HG03196 (cell line): ENCODE measurements at regions not wholly inside any gene's neighbourhood (a gene's known extent, or its start where the extent isn't known, plus 50 kb on each side); places are given as distances from the start of the nearest gene placed in this dataset.
"Not testable (repeated sequence)": the region's sequence is repeated elsewhere in the genome, so short reads cannot be mapped to it uniquely, and the experiment has no call there.

Experiments
- ATAC-seq: cut with Tn5 transposase; IDR thresholded peaks from one replicate; pipeline ENCODE4 v1.9.1; 2021; ENCODE audit not compliant: unreplicated experiment

DNA sequence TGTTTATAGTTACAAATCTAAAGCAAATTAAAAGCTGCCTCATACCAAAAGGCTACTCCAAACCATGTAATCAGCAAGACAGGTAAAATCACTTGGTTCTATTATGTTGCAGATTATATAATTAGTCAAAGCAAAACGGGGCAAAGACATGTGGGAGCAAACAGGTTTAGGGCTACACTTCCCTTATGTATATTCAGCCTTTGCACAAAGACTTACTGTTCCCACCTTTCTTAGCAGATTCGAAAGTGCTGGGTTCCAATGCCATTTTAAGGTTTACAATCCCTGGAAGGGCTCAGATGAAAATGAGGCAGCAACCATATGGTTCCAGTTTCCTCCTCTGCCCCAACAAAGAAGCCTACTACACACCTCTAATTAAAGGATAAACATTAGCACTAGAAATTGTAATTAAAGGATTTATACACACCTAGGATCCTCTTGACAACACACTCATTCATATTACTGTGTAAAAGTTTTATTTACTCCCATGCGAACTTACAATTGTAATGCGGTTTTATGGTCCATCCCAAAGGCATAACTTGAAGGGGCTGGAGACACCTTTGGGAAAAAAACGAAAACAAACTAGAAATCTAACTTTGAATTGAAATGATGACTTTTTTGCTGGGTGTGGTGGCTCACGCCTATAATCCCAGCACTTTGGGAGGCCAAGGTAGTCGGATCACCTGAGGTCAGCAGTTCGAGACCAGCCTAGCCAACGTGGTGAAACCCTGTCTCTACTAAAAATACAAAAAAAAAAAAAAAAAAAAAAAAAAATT is 117.3 kb upstream of the PKN2 start:
- ATAC-seq: no peak

DNA sequence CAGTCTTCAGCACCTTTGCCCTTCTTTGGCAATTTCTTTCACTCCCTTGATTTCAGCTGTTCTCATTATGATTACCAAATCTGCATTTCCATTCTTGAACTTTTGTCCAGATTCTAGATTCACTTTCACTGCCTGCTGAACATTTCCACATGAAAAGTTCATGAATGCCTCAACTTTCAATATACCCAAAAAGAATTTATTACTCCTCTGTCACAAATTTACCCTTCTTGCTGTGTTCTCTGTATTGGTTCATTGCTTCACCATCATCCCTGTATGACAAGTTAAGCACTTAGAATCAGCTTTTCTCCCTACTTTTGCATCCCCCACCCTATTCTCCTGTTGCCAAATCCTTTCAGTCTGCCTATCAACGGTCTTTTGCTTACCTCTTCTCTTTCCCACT is 112.6 kb upstream of the PKN2 start:
- ATAC-seq: no peak

DNA sequence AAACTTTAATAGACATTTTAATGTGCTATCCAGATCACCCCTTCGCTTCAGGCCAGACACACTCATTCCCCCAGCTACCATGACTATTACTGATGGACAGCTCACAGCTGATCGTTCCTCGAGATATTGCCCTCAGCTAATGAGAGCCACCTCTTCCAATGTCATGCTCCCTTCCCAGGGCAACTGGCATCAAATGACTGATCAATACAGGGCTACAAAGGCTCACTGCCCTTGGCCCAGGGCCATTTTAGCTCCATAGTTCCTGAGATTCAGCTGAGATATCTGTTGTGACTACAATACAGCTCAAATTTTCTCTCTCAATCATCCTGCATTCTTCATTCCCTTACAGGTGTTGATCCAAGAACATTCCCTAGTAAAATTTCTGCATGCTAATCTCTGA is 104.5 kb upstream of the PKN2 start:
- no peak for ATAC-seq

DNA sequence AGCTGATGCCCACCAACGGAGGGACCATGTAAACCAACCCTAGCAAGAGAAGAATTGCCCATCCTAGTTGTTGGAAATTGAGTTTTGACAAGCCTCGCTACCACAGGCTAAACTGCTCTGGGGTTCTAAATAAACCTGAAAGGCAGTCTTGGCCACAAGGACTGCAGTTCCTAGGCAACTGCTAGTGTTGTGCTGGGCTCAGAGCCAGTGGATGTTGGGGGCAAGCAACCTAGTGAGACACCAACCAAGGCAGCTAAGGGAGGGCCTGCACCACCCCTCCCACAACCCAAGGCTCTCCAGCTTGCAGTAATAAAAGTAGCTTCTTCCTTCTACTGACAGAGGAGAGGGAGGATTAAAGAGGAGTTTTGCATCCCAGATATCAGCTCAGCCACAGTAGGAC is 102.4 kb upstream of the PKN2 start:
- ATAC-seq: no peak

- ATAC-seq: no peak
Observed at GRCh38 chr1:88593358-88593757, 90.7 kb upstream of the PKN2 start.

GRCh38 chr1:88595355-88596002 is 88.6 kb upstream of the PKN2 start:
- ATAC-seq: no peak

GRCh38 chr1:88597973-88598372 is 86.1 kb upstream of the PKN2 start:
- ATAC-seq: not testable (repeated sequence)

GRCh38 chr1:88608139-88608943 is 75.7 kb upstream of the PKN2 start:
- ATAC-seq: no peak

DNA sequence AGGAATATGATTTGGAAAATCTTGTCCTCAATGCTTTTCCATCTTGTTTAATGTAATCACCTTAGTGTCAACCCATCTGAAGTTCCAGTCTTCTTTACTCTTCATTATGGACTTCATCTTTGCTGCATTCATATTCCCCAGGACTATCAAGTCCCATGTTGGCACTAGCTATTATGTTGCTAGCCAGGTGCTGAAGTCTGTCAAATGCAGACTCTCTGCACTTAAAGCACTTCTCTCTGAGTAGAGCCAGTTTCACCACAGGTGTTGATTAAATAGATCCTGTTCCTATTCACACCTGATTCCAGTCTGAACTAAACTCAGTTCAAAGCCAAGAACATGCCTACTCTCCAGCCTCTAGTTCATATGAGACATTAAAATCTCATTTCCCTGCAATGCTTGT is 75.0 kb upstream of the PKN2 start:
- ATAC-seq: no peak

- no peak for ATAC-seq
Observed at GRCh38 chr1:88610687-88611086, 73.4 kb upstream of the PKN2 start.

DNA sequence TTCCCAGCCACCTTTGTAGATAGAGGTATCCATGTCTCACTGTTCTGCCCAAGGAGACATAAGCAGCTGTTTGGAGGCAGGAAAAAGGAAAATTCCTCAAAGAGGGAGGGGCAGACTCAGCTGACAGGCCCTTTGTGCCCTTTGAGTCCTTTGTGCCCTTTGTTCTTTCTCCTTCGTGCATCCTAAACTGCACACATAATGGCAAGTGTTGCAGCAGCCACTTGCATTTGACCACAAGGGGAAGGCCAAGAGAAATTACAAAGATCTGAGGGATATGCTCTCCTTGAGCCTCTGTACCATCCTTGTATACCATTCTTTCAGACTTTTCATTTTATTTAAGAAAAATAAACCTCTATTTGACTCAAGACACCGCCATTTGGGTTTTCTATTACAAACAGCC is 71.8 kb upstream of the PKN2 start:
- ATAC-seq: no peak

DNA sequence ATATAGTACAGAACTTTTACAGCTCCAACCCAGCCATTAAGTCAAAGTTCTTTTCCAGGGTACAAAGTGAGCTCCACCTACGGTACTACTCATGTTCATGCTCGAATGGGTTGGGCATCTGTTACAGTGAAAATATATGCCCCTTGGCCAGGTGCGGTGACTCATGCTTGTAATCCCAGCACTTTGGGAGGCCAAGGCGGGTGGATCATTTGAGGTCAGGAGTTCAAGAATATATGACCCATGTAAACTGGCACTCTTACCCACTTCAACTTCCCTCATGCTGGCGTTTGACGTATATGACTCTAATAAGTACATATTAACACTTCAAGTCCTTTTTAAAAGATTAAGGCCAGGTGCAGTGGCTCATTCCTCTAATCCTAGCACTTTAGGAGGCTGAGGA is 71.3 kb upstream of the PKN2 start:
- no peak for ATAC-seq

DNA sequence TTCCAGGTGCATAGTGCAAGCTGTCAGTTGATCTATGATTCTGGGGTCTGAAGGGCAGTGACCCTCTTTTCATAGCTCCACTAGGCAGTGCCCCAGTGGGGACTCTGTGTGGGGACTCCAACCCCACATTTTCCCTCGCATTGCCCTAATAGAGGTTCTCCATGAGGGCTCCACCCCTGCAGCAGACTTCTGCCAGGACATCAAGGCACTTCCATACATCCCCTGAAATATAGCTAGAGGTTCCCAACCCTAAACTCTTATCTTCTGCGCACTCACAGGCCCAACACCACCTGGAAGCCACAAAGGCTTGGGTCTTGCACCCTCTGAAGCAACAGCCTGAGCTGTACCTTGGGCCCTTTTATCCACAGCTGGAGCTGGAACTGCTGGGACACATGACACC is 65.7 kb upstream of the PKN2 start:
- ATAC-seq: no peak

DNA sequence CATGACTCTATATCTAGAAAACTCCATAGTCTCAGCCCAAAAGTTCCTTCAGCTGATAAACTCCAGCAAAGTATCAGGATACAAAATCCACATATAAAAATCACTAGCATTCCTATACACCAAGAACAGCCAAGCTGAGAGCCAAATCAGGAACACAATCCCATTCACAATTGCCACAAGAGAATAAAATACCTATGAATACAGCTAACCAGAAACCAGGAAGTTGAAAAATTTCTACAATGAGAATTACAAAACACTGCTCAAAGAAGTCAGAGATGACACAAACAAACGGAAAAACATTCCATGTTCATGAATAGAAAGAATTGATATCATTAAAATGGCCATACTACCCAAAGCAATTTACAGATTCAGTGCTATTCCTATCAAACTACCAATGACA is 61.0 kb upstream of the PKN2 start:
- not testable (repeated sequence) for ATAC-seq
